GM18517 (cell line): ENCODE measurements at regions not wholly inside any gene's neighbourhood (a gene's known extent, or its start where the extent isn't known, plus 50 kb on each side); places are given as distances from the start of the nearest gene placed in this dataset.
"Not testable (repeated sequence)": the region's sequence is repeated elsewhere in the genome, so short reads cannot be mapped to it uniquely, and the experiment has no call there.

Source experiments
- ATAC-seq: cut with Tn5 transposase; IDR thresholded peaks from one replicate; pipeline ENCODE4 v1.9.1; 2021; ENCODE audit warnings: mild to moderate bottlenecking, moderate library complexity; ENCODE audit not compliant: unreplicated experiment

GRCh38 chrX:148080593-148080992 is 99.5 kb downstream of the FMR1NB start:
- ATAC-seq, result no peak

GRCh38 chrX:148084611-148085010 is 103.5 kb downstream of the FMR1NB start:
- no peak for ATAC-seq

- no peak for ATAC-seq
Measured at GRCh38 chrX:148120151-148120550, 139.0 kb downstream of the FMR1NB start.

GRCh38 chrX:148120999-148121623 is 140.0 kb downstream of the FMR1NB start:
- ATAC-seq, result no peak

GRCh38 chrX:148128872-148129505 is 147.9 kb downstream of the FMR1NB start:
- not testable (repeated sequence) for ATAC-seq

GRCh38 chrX:148133105-148133725 is 152.1 kb downstream of the FMR1NB start:
- no peak for ATAC-seq

GRCh38 chrX:148134578-148134977 is 153.4 kb downstream of the FMR1NB start:
- no peak for ATAC-seq

- no peak for ATAC-seq
Measured at GRCh38 chrX:148135738-148136137, 154.6 kb downstream of the FMR1NB start.

- ATAC-seq, result no peak
Measured at GRCh38 chrX:148146121-148146520, 165.0 kb downstream of the FMR1NB start.

GRCh38 chrX:148156986-148157385 is 175.8 kb downstream of the FMR1NB start:
- ATAC-seq, result no peak

- no peak for ATAC-seq
Measured at GRCh38 chrX:148159796-148160195, 178.7 kb downstream of the FMR1NB start.

- no peak for ATAC-seq
Measured at GRCh38 chrX:148161701-148162100, 180.6 kb downstream of the FMR1NB start.

- ATAC-seq, result no peak
Measured at GRCh38 chrX:148185631-148186030, 204.5 kb downstream of the FMR1NB start.

GRCh38 chrX:148192547-148192946 is 211.4 kb downstream of the FMR1NB start:
- no peak for ATAC-seq

- ATAC-seq, result no peak
Measured at GRCh38 chrX:148193759-148194158, 212.6 kb downstream of the FMR1NB start.

- ATAC-seq, result no peak
Measured at GRCh38 chrX:148203531-148203930, 222.4 kb downstream of the FMR1NB start.

- no peak for ATAC-seq
Measured at GRCh38 chrX:148204195-148204594, 223.1 kb downstream of the FMR1NB start.

- no peak for ATAC-seq
Measured at GRCh38 chrX:148214786-148215185, 233.6 kb downstream of the FMR1NB start.

GRCh38 chrX:148215726-148216125 is 234.6 kb downstream of the FMR1NB start:
- no peak for ATAC-seq

GRCh38 chrX:148223361-148223760 is 242.2 kb downstream of the FMR1NB start:
- no peak for ATAC-seq

GRCh38 chrX:148228521-148228920 is 247.4 kb downstream of the FMR1NB start:
- ATAC-seq, result no peak

GRCh38 chrX:148229801-148230303 is 248.7 kb downstream of the FMR1NB start:
- ATAC-seq, result no peak
